ENCODE measurements at regions not wholly inside any gene's neighbourhood (a gene's known extent, or its start where the extent isn't known, plus 50 kb on each side); places are given as distances from the start of the nearest gene placed in this dataset.
A peak's percentile ranks its signal among the peaks of the same experiment; 100 is the strongest.

DNA sequence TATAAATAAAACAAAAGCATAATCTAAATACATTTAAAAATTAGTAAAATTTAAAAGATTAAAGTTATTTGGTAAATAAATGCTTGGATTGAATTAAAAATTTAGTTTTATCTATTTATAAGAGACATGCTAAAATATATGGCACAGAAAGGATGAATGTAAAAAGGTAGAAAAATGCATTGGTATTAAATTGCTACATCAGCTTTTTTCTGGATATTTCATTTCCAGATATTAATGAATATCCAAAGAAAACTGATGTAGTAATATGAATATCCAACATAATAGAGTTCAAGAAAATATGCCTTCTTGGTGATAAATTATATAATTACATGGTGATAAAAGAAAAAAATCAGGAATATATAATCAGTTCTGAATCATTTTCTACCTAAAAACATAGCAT is 1743.9 kb downstream of the RPA4 start:
- H3K9ac ChIP-seq (replicated peaks in 1 of 4; ENCODE audit: extremely low read depth in 1 of 4, low read depth in 3 of 4, low read length in 3 of 4), result no peak overlapping the region
- no peak overlapping the region for H3K23ac ChIP-seq (ENCODE audit: insufficient read length)
- POLR2A ChIA-PET (ENCODE audit: partially characterized antibody), result no interaction called here
- no peak overlapping the region for H2AK5ac ChIP-seq (ENCODE audit: low read depth, low read length)
- no peak overlapping the region for H3K27ac ChIP-seq (ENCODE audit: low read depth, low read length)
- no peak for DNase-seq (ENCODE audit: low read depth in 1 of 2, low spot score in 2 of 2)
- no peak overlapping the region for H2BK5ac ChIP-seq (ENCODE audit: low read depth, low read length)
- H2BK20ac ChIP-seq (ENCODE audit: low read length), result no peak overlapping the region
- H2BK12ac ChIP-seq (ENCODE audit: low read depth, low read length), result no peak overlapping the region
- no peaks in the 10 kb centered on the region for H3K27me3 ChIP-seq (replicated peaks in 1 of 4; ENCODE audit: control insufficient read depth in 3 of 4, extremely low read depth in 1 of 4, insufficient read depth in 3 of 4, low read length in 3 of 4)
- no peak overlapping the region for H3K18ac ChIP-seq (ENCODE audit: extremely low read depth, low read length)
- H4K20me1 ChIP-seq (replicated peaks in 1 of 2; ENCODE audit: control insufficient read depth in 1 of 2, insufficient read depth in 2 of 2, low read length in 2 of 2), result no peaks in the 10 kb centered on the region
- H3K4me2 ChIP-seq (ENCODE audit: insufficient read depth in 1 of 2, low read depth in 2 of 2, low read length in 2 of 2), result no peak overlapping the region
- H3K36me3 ChIP-seq (ENCODE audit: control insufficient read depth in 2 of 4, insufficient read depth in 4 of 4, low read length in 3 of 4), result peaks cover 0 to 18% (median 0%) of the 10 kb centered on the region in 4 experiments; a peak in 2 of 8 replicates
- no peak overlapping the region for H2BK15ac ChIP-seq (ENCODE audit: low read length)
- H4K8ac ChIP-seq (ENCODE audit: extremely low read depth, insufficient read depth, low read length), result no peak overlapping the region
- no peaks in the 10 kb centered on the region for H3K23me2 ChIP-seq (ENCODE audit: low read depth, low read length)
- no peak overlapping the region for H3K4ac ChIP-seq (replicated peaks; ENCODE audit: insufficient read length, low read depth, low read length)
- no peak overlapping the region for H3K4me3 ChIP-seq (ENCODE audit: extremely low read depth in 1 of 4, insufficient read depth in 2 of 4, low read depth in 3 of 4, low read length in 4 of 4)
- H3K79me2 ChIP-seq (ENCODE audit: control insufficient read depth in 1 of 2, insufficient read depth in 2 of 2, low read length in 2 of 2), result no peaks in the 10 kb centered on the region
- no peaks in the 10 kb centered on the region for H3K4me1 ChIP-seq (replicated peaks in 1 of 4; ENCODE audit: control insufficient read depth in 3 of 4, insufficient read depth in 4 of 4, low read length in 3 of 4)
- no peak overlapping the region for H2BK120ac ChIP-seq (replicated peaks; ENCODE audit: low read depth, low read length)
- H3K9me3 ChIP-seq (ENCODE audit: insufficient read depth in 2 of 2, low read depth in 1 of 2, low read length in 1 of 2), result no peaks in the 10 kb centered on the region
- CTCF ChIA-PET (ENCODE audit: partially characterized antibody), result no interaction called here
- no peak for FAIRE-seq
- H2AFZ ChIP-seq (ENCODE audit: low read length), result no peak overlapping the region
- no peak overlapping the region for H4K91ac ChIP-seq (replicated peaks; ENCODE audit: insufficient read length, low read length)
- H4K5ac ChIP-seq (ENCODE audit: insufficient read length, low read depth, low read length), result no peak overlapping the region
- no peaks in the 10 kb centered on the region for H3K79me1 ChIP-seq (ENCODE audit: low read depth, low read length)
- H3K56ac ChIP-seq (replicated peaks; ENCODE audit: insufficient read length, low read depth, low read length), result no peak overlapping the region
- H3K14ac ChIP-seq (ENCODE audit: insufficient read length), result no peak overlapping the region
- TF ChIP-seq RAD21 (IDR thresholded peaks at IDR 0.05 in 1 of 2, conservative IDR thresholded peaks at IDR 0.05 in 1 of 2; ENCODE audit: low read depth in 2 of 2, low read length in 2 of 2) (no peak), MAFK (IDR thresholded peaks at IDR 0.05; ENCODE audit: low read depth, low read length) (peak; percentile 41; the same call in 1 of the 2 replicates)
